K562 (cell line): ENCODE measurements at regions not wholly inside any gene's neighbourhood (a gene's known extent, or its start where the extent isn't known, plus 50 kb on each side); places are given as distances from the start of the nearest gene placed in this dataset.
A peak's percentile ranks its signal among the peaks of the same experiment; 100 is the strongest.

ENCODE experiments used
- CBFA2T2 ChIP-seq: fragments of 450-650 bp; conservative IDR thresholded peaks from 2 replicates; pipeline ENCODE4 v1.6.1; 2017; ENCODE audit warnings: mild to moderate bottlenecking
- CHD7 ChIP-seq: fragments of 200-600 bp; sonication (generic); IDR thresholded peaks from one replicate; pipeline ENCODE4 v1.6.1; 2012; ENCODE audit warnings: mild to moderate bottlenecking, low read depth, low read length, inconsistent platforms
- DPF2 ChIP-seq: fragments of 450-650 bp; IDR thresholded peaks from 2 replicates; pipeline ENCODE4 v1.6.1; 2016
- GATAD2B ChIP-seq: fragments of 450-650 bp; IDR thresholded peaks from 2 replicates; pipeline ENCODE4 v1.6.1; 2017; ENCODE audit warnings: mild to moderate bottlenecking, borderline replicate concordance
- RAD21 ChIP-seq, 2 experiments: fragments of 250-450 bp in 1 of 2; fragments of 450-650 bp in 1 of 2; sonication (Bioruptor Pico) in 1 of 2; formaldehyde crosslinking in 1 of 2; IDR thresholded peaks in 1 of 2; conservative IDR thresholded peaks in 1 of 2; 2 replicates each; pipeline versions ENCODE4 v1.4.0 to v1.8.0; 2020 to 2022; ENCODE audit warnings: mild to moderate bottlenecking in 2 of 2, moderate library complexity in 1 of 2
- RBM25 ChIP-seq: fragments of 200-400 bp; formaldehyde crosslinking; IDR thresholded peaks from 2 replicates; pipeline ENCODE4 v1.6.1; 2018; ENCODE audit warnings: low read length, low read depth, moderate library complexity; ENCODE audit not compliant: severe bottlenecking
- RNF2 ChIP-seq: sonication (generic); IDR thresholded peaks from 2 replicates; pipeline ENCODE4 v1.6.1; 2016
- ZKSCAN3 ChIP-seq: fragments of 250-450 bp; sonication (Bioruptor Pico); IDR thresholded peaks from 2 replicates; pipeline ENCODE4 v1.4.0; 2020
- ZNF407 ChIP-seq: fragments of 450-650 bp; IDR thresholded peaks from 2 replicates; pipeline ENCODE4 v1.6.1; 2016; ENCODE audit warnings: low read depth

GRCh38 chr16:85369741-85370528 is 243.2 kb upstream of the GSE1 start (continued):
- TF ChIP-seq CHD7, result no peak
- TF ChIP-seq GATAD2B, result no peak
- TF ChIP-seq RNF2, result no peak
- no peak for TF ChIP-seq CBFA2T2
- TF ChIP-seq DPF2, result no peak
- TF ChIP-seq RAD21 (CRISPR knock-in tag; conservative IDR thresholded peaks at IDR 0.05 in 1 of 2, IDR thresholded peaks at IDR 0.05 in 1 of 2), result peak; percentile 84 to 90
- TF ChIP-seq ZNF407, result no peak
- peak; percentile 71 for TF ChIP-seq RBM25
- no peak for TF ChIP-seq ZKSCAN3 (CRISPR knock-in tag)
